ENCODE measurements at regions not wholly inside any gene's neighbourhood (a gene's known extent, or its start where the extent isn't known, plus 50 kb on each side); places are given as distances from the start of the nearest gene placed in this dataset.

GRCh38 chr11:104570078-104570701 lies 328.1 kb downstream of the CASP12 start:
- ATAC-seq (ENCODE audit: insufficient number of reproducible peaks, low FRiP score, low read depth) = no peak
- no peak overlapping the region for H3K27ac ChIP-seq
- no peak for DNase-seq (ENCODE audit: low spot score)
- no peak for TF ChIP-seq CTCF (IDR thresholded peaks at IDR 0.05)
- no peaks in the 10 kb centered on the region for H3K36me3 ChIP-seq
- no peak overlapping the region for H3K4me3 ChIP-seq
- H3K9me3 ChIP-seq = no peaks in the 10 kb centered on the region
- no peaks in the 10 kb centered on the region for H3K4me1 ChIP-seq (ENCODE audit: control insufficient read depth in 1 of 2, low read depth in 2 of 2)
- H3K27me3 ChIP-seq (replicated peaks; ENCODE audit: insufficient read depth) = no peaks in the 10 kb centered on the region

- no peak overlapping the region for H3K4me3 ChIP-seq
These were observed 332.7 kb downstream of the CASP12 start for GRCh38 chr11:104565583-104565961.

GRCh38 chr11:104564921-104565582 lies 333.2 kb downstream of the CASP12 start:
- Histone ChIP-seq H3K4me3 (no peak overlapping the region), H3K36me3 (no peaks in the 10 kb centered on the region), H3K27me3 (replicated peaks; ENCODE audit: insufficient read depth) (no peaks in the 10 kb centered on the region), H3K27ac (no peak overlapping the region), H3K4me1 (ENCODE audit: control insufficient read depth in 1 of 2, low read depth in 2 of 2) (no peaks in the 10 kb centered on the region), H3K9me3 (no peaks in the 10 kb centered on the region)
- ATAC-seq (ENCODE audit: insufficient number of reproducible peaks, low FRiP score, low read depth) = no peak
- TF ChIP-seq CTCF (IDR thresholded peaks at IDR 0.05) = no peak
- DNase-seq (ENCODE audit: low spot score) = no peak

More at GRCh38 chr11:104565583-104565961, 332.7 kb downstream of the CASP12 start:
- DNase-seq (ENCODE audit: low spot score) (no peak), ATAC-seq (ENCODE audit: insufficient number of reproducible peaks, low FRiP score, low read depth) (no peak)
- no peak overlapping the region for H3K27ac ChIP-seq
- no peaks in the 10 kb centered on the region for H3K36me3 ChIP-seq
- TF ChIP-seq CTCF (IDR thresholded peaks at IDR 0.05) = no peak
- H3K27me3 ChIP-seq (replicated peaks; ENCODE audit: insufficient read depth) = no peaks in the 10 kb centered on the region
- no peaks in the 10 kb centered on the region for H3K4me1 ChIP-seq (ENCODE audit: control insufficient read depth in 1 of 2, low read depth in 2 of 2)
- H3K9me3 ChIP-seq = no peaks in the 10 kb centered on the region

GRCh38 chr11:104556606-104557301 lies 341.5 kb downstream of the CASP12 start:
- TF ChIP-seq CTCF (IDR thresholded peaks at IDR 0.05) = no peak
- Histone ChIP-seq H3K9me3 (no peaks in the 10 kb centered on the region), H3K4me3 (no peak overlapping the region), H3K27ac (no peak overlapping the region), H3K4me1 (ENCODE audit: control insufficient read depth in 1 of 2, low read depth in 2 of 2) (no peaks in the 10 kb centered on the region), H3K36me3 (no peaks in the 10 kb centered on the region), H3K27me3 (replicated peaks; ENCODE audit: insufficient read depth) (no peaks in the 10 kb centered on the region)
- ATAC-seq (ENCODE audit: insufficient number of reproducible peaks, low FRiP score, low read depth) (no peak), DNase-seq (ENCODE audit: low spot score) (no peak)

GRCh38 chr11:104549019-104549418 lies 349.2 kb downstream of the CASP12 start:
- H3K4me3 ChIP-seq = no peak overlapping the region
- H3K9me3 ChIP-seq = no peaks in the 10 kb centered on the region
- no peak for DNase-seq (ENCODE audit: low spot score)
- no peaks in the 10 kb centered on the region for H3K27me3 ChIP-seq (replicated peaks; ENCODE audit: insufficient read depth)
- ATAC-seq (ENCODE audit: insufficient number of reproducible peaks, low FRiP score, low read depth) = no peak
- no peak for TF ChIP-seq CTCF (IDR thresholded peaks at IDR 0.05)
- H3K4me1 ChIP-seq (ENCODE audit: control insufficient read depth in 1 of 2, low read depth in 2 of 2) = no peaks in the 10 kb centered on the region
- H3K27ac ChIP-seq = no peak overlapping the region
- H3K36me3 ChIP-seq = no peaks in the 10 kb centered on the region
